Heart right ventricle (tissue), 16 donors: ENCODE measurements at regions not wholly inside any gene's neighbourhood (a gene's known extent, or its start where the extent isn't known, plus 50 kb on each side); places are given as distances from the start of the nearest gene placed in this dataset.

ENCODE experiments used
- ATAC-seq, 8 donors: fragments of 200-7000 bp; cut with Tn5 transposase; one replicate each; pipeline ENCODE4 v1.9.1; 2020; ENCODE audit warnings: mild to moderate bottlenecking in 8 of 8, moderate library complexity in 8 of 8, moderate number of reproducible peaks in 1 of 8
- DNase-seq, 2 donors: peaks; one replicate each; pipeline ENCODE4 v3.0.0-alpha.2; 2020
- H3K27ac ChIP-seq, 10 donors: fragments of 200-600 bp; sonication (generic) in 2 of 10; one replicate each; pipeline versions ENCODE4 v1.5.0 to v1.8.0; 2020 to 2022; ENCODE audit warnings: mild to moderate bottlenecking in 3 of 10
- H3K27me3 ChIP-seq, 7 donors: fragments of 200-600 bp; one replicate each; pipeline ENCODE4 v1.8.0; 2021 to 2022; ENCODE audit warnings: mild to moderate bottlenecking in 2 of 7
- H3K36me3 ChIP-seq, 9 donors: fragments of 200-600 bp; sonication (generic) in 1 of 9; one replicate each; pipeline versions ENCODE4 v1.5.0 to v1.8.0; 2020 to 2022; ENCODE audit warnings: mild to moderate bottlenecking in 2 of 9
- H3K4me1 ChIP-seq, 9 donors: fragments of 200-600 bp; sonication (generic) in 1 of 9; one replicate each; pipeline versions ENCODE4 v1.5.0 to v1.8.0; 2020 to 2022; ENCODE audit warnings: mild to moderate bottlenecking in 4 of 9
- H3K4me3 ChIP-seq, 10 donors: fragments of 200-600 bp; sonication (generic) in 2 of 10; one replicate each; pipeline versions ENCODE4 v1.5.0 to v1.8.0; 2020 to 2022; ENCODE audit warnings: mild to moderate bottlenecking in 7 of 10, moderate library complexity in 2 of 10
- H3K9me3 ChIP-seq, 11 donors: fragments of 200-600 bp in 10 of 11; sonication (generic) in 2 of 11; one replicate each; pipeline versions ENCODE4 v1.5.0 to v1.8.0; 2013 to 2022; ENCODE audit warnings: mild to moderate bottlenecking in 2 of 11, control low read depth in 1 of 11, moderate library complexity in 1 of 11
- CTCF ChIP-seq, 9 donors: fragments of 200-600 bp; sonication (generic) in 2 of 9; IDR thresholded peaks; one replicate each; pipeline versions ENCODE4 v1.5.0 to v1.8.0; 2021 to 2022; ENCODE audit warnings: antibody characterized with exemption in 9 of 9, mild to moderate bottlenecking in 5 of 9, moderate library complexity in 1 of 9
- WGBS, 2 donors: extraction: QIAGEN DNeasy Blood & Tissue Kit; methylation state at CpG; one replicate each; pipeline ENCODE4 v1.1.7; 2013; ENCODE audit warnings: inconsistent platforms in 1 of 2; 5-methylcytosine and 5-hydroxymethylcytosine counted together
- intact Hi-C, 10 donors: fragments of 100-400 bp; cut with DNase I; formaldehyde crosslinking; loops; one replicate each; pipeline versions ENCODE4 v1.11.1 to v1.14.2; 2022
- donor health status: Arrhythmogenic right ventricular cardiomyopathy.
- donor health status: ischemic (EF 13 %, LVEDD 7.1; RV severe dilation, severe dysfunction).
- donor health status: healthy with polysubstance abuse.
- donor health status: DM: no; HTN: yes; CAD: no.
- donor health status: DM: no; HTN: no; CAD: no.
- donor health status: ischemic (EF 25% LVEDD 6.9; RV normal size, moderate dysfunction).
- donor health status: ischemic (EF 25% LVEDD 5.7; RV mildly dilated, moderate dysfunction).
- donor health status: healthy.
- donor health status: DM: yes; HTN: yes; CAD: no.
- donor health status: Ischemic cardiomyopathy.
- donor health status: ischemic (EF 35%, LVEDD 5.7; RV mildly dilated, moderate dysfunction).
- donor health status: nonischemic (EF 11% LVEDD 7.7; RV severe dilation, severe dysfunction).
- donor health status: DM: yes; HTN: yes; CAD: no.
- donor health status: PGD.
- donor health status: ischemic (EF 29% LVEDD 5.4; RV normal size, mild dysfunction).
- donor health status: nonischemic (EF 23%, LVEDD 6.1; RV moderate dilation, normal function).

DNA sequence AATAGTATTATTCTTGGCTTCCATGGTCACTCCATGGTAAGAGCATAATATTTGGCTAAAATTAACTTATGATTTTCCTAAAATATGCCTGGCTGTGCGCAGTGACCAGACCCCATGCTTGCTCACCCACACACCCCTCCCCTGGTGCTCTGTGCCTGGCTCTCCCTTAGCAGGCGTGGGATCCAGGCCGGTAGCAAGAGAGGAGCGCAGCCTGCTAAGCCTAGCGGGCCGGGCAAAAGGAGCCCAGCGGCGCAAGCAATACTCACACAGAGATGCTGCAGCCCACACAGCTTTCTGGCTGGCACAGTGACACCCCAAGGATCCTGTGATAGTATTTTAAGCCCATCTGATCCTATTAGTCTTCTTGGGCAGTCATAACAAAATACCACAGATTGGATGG is 79.8 kb upstream of the EYS start:
- H3K4me1 ChIP-seq, result no peaks in the 10 kb centered on the region
- no peaks in the 10 kb centered on the region for H3K27me3 ChIP-seq
- no peaks in the 10 kb centered on the region for H3K36me3 ChIP-seq
- peaks cover 0 to 32% (median 0%) of the 10 kb centered on the region in 11 donors for H3K9me3 ChIP-seq
- no peak overlapping the region for H3K4me3 ChIP-seq
- TF ChIP-seq CTCF (IDR thresholded peaks at IDR 0.05), result no peak
- H3K27ac ChIP-seq, result no peak overlapping the region
- intact Hi-C loops, result no loop called here
- DNase-seq (no peak), ATAC-seq (no peak)
- 95% methylated on average over 8 of the region's 8 CpGs for WGBS, 2 donors

DNA sequence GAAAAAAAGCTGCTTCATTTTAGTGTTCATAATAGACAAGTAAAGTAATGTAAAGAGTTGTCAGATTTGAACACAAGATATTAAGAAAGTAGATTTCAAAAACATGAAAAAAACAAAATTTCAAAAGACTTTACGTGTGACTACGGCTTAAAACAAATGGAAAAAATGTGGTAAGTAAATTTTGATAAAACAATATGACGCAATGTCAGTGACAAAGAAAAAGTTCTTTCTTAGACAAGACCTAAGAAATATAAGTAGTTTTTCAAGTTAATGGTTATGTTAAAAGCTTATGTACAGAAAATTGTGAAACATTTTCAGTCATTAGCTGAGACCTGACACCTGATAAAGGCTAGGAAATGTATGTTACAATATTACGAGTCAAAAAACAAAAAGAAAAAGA is 73.7 kb upstream of the EYS start:
- WGBS, 2 donors, result 93 to 94% methylated on average over 4 of the region's 4 CpGs
- TF ChIP-seq CTCF (IDR thresholded peaks at IDR 0.05), result no peak
- DNase-seq (no peak), ATAC-seq (no peak)
- H3K4me3 ChIP-seq, result no peak overlapping the region
- no peaks in the 10 kb centered on the region for H3K4me1 ChIP-seq
- peaks cover 0 to 9% (median 0%) of the 10 kb centered on the region in 11 donors for H3K9me3 ChIP-seq
- H3K27me3 ChIP-seq, result no peaks in the 10 kb centered on the region
- intact Hi-C loops, result no loop called here
- H3K27ac ChIP-seq, result no peak overlapping the region
- H3K36me3 ChIP-seq, result no peaks in the 10 kb centered on the region

- DNase-seq (no peak), ATAC-seq (no peak)
- WGBS, 2 donors, result 46 to 57% methylated on average over 4 of the region's 4 CpGs
- Histone ChIP-seq H3K4me1 (no peaks in the 10 kb centered on the region), H3K36me3 (no peaks in the 10 kb centered on the region), H3K4me3 (no peak overlapping the region), H3K27me3 (no peaks in the 10 kb centered on the region), H3K27ac (no peak overlapping the region), H3K9me3 (peaks cover 0 to 13% (median 0%) of the 10 kb centered on the region in 11 donors)
- TF ChIP-seq CTCF (IDR thresholded peaks at IDR 0.05), result no peak
- intact Hi-C loops, result no loop called here
These were observed 69.3 kb upstream of the EYS start for GRCh38 chr6:65776332-65776731.

DNA sequence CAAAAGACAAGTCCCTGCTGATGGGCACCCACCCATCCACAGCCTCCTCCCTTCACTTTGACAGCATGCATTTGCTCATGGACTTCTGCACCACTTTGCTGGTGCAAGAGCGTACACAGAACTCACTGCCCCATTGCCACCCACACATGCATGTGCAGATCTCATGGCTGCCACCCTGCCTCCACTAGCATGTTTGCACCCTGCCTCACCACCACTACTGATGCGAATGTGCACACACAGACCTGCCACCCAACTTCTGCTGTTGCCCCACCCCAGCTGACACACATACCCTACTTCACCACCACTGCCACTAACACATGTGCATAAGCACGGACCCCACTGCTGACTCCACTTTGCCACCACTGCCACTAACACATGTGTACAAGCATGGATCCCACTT is 64.9 kb upstream of the EYS start:
- no peak for DNase-seq
- intact Hi-C loops, result no loop called here

More for the DNA sequence above, 64.9 kb upstream of the EYS start:
- no peak overlapping the region for H3K27ac ChIP-seq
- H3K27me3 ChIP-seq, result no peaks in the 10 kb centered on the region
- H3K36me3 ChIP-seq, result no peaks in the 10 kb centered on the region
- no peak for TF ChIP-seq CTCF (IDR thresholded peaks at IDR 0.05)
- 94 to 98% methylated on average over 3 of the region's 3 CpGs for WGBS, 2 donors
- no peak overlapping the region for H3K4me3 ChIP-seq
- peaks cover 0 to 8% (median 0%) of the 10 kb centered on the region in 11 donors for H3K9me3 ChIP-seq
- peak in 1 of 8 donors; percentile 22 for ATAC-seq
- H3K4me1 ChIP-seq, result no peaks in the 10 kb centered on the region
